COLO668 (cell line): ENCODE measurements at regions not wholly inside any gene's neighbourhood (a gene's known extent, or its start where the extent isn't known, plus 50 kb on each side); places are given as distances from the start of the nearest gene placed in this dataset.

ENCODE experiments used
- DNase-seq: peaks from one replicate; lab custom pipeline; 2025; ENCODE audit not compliant: unreplicated experiment; lab: John Stamatoyannopoulos, UW

GRCh38 chr4:8775121-8775520 is 96.5 kb downstream of the HMX1 start:
- DNase-seq: no peak

- DNase-seq: no peak
Measured at GRCh38 chr4:8774071-8774470, 97.6 kb downstream of the HMX1 start.

GRCh38 chr4:8773124-8773931 is 98.3 kb downstream of the HMX1 start:
- DNase-seq: no peak

- DNase-seq: no peak
Measured at GRCh38 chr4:8772499-8773123, 99.0 kb downstream of the HMX1 start.

GRCh38 chr4:8771666-8772065 is 100.0 kb downstream of the HMX1 start:
- no peak for DNase-seq

- DNase-seq: no peak
Measured at GRCh38 chr4:8771258-8771590, 100.4 kb downstream of the HMX1 start.

GRCh38 chr4:8770518-8771257 is 101.0 kb downstream of the HMX1 start:
- DNase-seq: no peak

- no peak for DNase-seq
Measured at GRCh38 chr4:8769645-8770517, 101.8 kb downstream of the HMX1 start.

- no peak for DNase-seq
Measured at GRCh38 chr4:8768357-8768999, 103.2 kb downstream of the HMX1 start.

GRCh38 chr4:8766610-8767009 is 105.0 kb downstream of the HMX1 start:
- DNase-seq: no peak

GRCh38 chr4:8765631-8766590 is 105.7 kb downstream of the HMX1 start:
- no peak for DNase-seq

- DNase-seq: no peak
Measured at GRCh38 chr4:8765084-8765483, 106.6 kb downstream of the HMX1 start.

- DNase-seq: no peak
Measured at GRCh38 chr4:8763966-8764901, 107.4 kb downstream of the HMX1 start.

- DNase-seq: no peak
Measured at GRCh38 chr4:8762951-8763735, 108.5 kb downstream of the HMX1 start.

- no peak for DNase-seq
Measured at GRCh38 chr4:8762356-8762755, 109.3 kb downstream of the HMX1 start.

- DNase-seq: no peak
Measured at GRCh38 chr4:8761824-8762205, 109.8 kb downstream of the HMX1 start.

GRCh38 chr4:8761167-8761823 is 110.3 kb downstream of the HMX1 start:
- DNase-seq: no peak
